Peyer's patch (tissue), 4 donors: ENCODE measurements at regions not wholly inside any gene's neighbourhood (a gene's known extent, or its start where the extent isn't known, plus 50 kb on each side); places are given as distances from the start of the nearest gene placed in this dataset.

Source experiments
- CTCF ChIP-seq, 6 experiments: fragments of 450-650 bp in 4 of 6; fragments of 200-600 bp in 2 of 6; sonication (generic) in 1 of 6; IDR thresholded peaks; one replicate each; pipeline ENCODE4 v1.5.1; 2017 to 2019; ENCODE audit warnings: antibody characterized with exemption in 6 of 6, mild to moderate bottlenecking in 3 of 6, moderate library complexity in 1 of 6
- POLR2A ChIP-seq, 2 donors: fragments of 450-650 bp; IDR thresholded peaks; one replicate each; pipeline ENCODE4 v1.5.1; 2017; ENCODE audit warnings: antibody characterized with exemption in 2 of 2, mild to moderate bottlenecking in 2 of 2, moderate library complexity in 2 of 2

GRCh38 chr4:31598639-31599038 lies 878.5 kb downstream of the PCDH7 start:
- TF ChIP-seq CTCF (IDR thresholded peaks at IDR 0.05) (no peak), POLR2A (IDR thresholded peaks at IDR 0.05) (no peak)
